ENCODE measurements at regions not wholly inside any gene's neighbourhood (a gene's known extent, or its start where the extent isn't known, plus 50 kb on each side); places are given as distances from the start of the nearest gene placed in this dataset.

GRCh38 chr14:86404425-86404824 lies 874.5 kb downstream of the FLRT2 start:
- WGBS, 2 donors: 73 to 74% methylated on average over 2 of the region's 2 CpGs
- Histone ChIP-seq H3K27ac (no peak overlapping the region), H3K36me3 (no peaks in the 10 kb centered on the region), H3K4me3 (replicated peaks in 1 of 3) (no peak overlapping the region), H3K27me3 (no peaks in the 10 kb centered on the region), H3K4me1 (no peaks in the 10 kb centered on the region), H3K9me3 (no peaks in the 10 kb centered on the region)
- TF ChIP-seq POLR2A (IDR thresholded peaks at IDR 0.05) (no peak), CTCF (IDR thresholded peaks at IDR 0.05) (no peak)
- intact Hi-C loops (cut with DNase I): no loop called here
- DNase-seq: no peak

GRCh38 chr14:86402545-86402944 lies 872.6 kb downstream of the FLRT2 start:
- 94% methylated on average over 1 of the region's 1 CpG for WGBS, 2 donors
- DNase-seq: no peak
- Histone ChIP-seq H3K27me3 (no peaks in the 10 kb centered on the region), H3K4me1 (no peaks in the 10 kb centered on the region), H3K9me3 (no peaks in the 10 kb centered on the region), H3K27ac (no peak overlapping the region), H3K36me3 (no peaks in the 10 kb centered on the region), H3K4me3 (replicated peaks in 1 of 3) (no peak overlapping the region)
- intact Hi-C loops (cut with DNase I): no loop called here
- TF ChIP-seq CTCF (IDR thresholded peaks at IDR 0.05) (no peak), POLR2A (IDR thresholded peaks at IDR 0.05) (no peak)

GRCh38 chr14:86391085-86391484 lies 861.1 kb downstream of the FLRT2 start:
- H3K27ac ChIP-seq: no peak overlapping the region
- no peaks in the 10 kb centered on the region for H3K9me3 ChIP-seq
- H3K4me3 ChIP-seq (replicated peaks in 1 of 3): no peak overlapping the region
- no peaks in the 10 kb centered on the region for H3K27me3 ChIP-seq
- WGBS, 2 donors: 98 to 100% methylated on average over 1 to 6 of the region's 6 CpGs
- H3K36me3 ChIP-seq: no peaks in the 10 kb centered on the region
- TF ChIP-seq CTCF (IDR thresholded peaks at IDR 0.05) (no peak), POLR2A (IDR thresholded peaks at IDR 0.05) (no peak)
- H3K4me1 ChIP-seq: no peaks in the 10 kb centered on the region
- intact Hi-C loops (cut with DNase I): no loop called here
- no peak for DNase-seq

GRCh38 chr14:86388216-86388615 lies 858.3 kb downstream of the FLRT2 start:
- Histone ChIP-seq H3K36me3 (no peaks in the 10 kb centered on the region), H3K4me1 (no peaks in the 10 kb centered on the region), H3K27me3 (no peaks in the 10 kb centered on the region), H3K4me3 (replicated peaks in 1 of 3) (no peak overlapping the region), H3K27ac (no peak overlapping the region), H3K9me3 (no peaks in the 10 kb centered on the region)
- intact Hi-C loops (cut with DNase I): no loop called here
- TF ChIP-seq POLR2A (IDR thresholded peaks at IDR 0.05) (no peak), CTCF (IDR thresholded peaks at IDR 0.05) (no peak)
- WGBS, 2 donors: 89 to 93% methylated on average over 3 of the region's 3 CpGs
- DNase-seq: no peak

GRCh38 chr14:86373886-86374285 lies 843.9 kb downstream of the FLRT2 start:
- no peaks in the 10 kb centered on the region for H3K4me1 ChIP-seq
- H3K9me3 ChIP-seq: no peaks in the 10 kb centered on the region
- intact Hi-C loops (cut with DNase I): no loop called here
- no peaks in the 10 kb centered on the region for H3K27me3 ChIP-seq
- no peaks in the 10 kb centered on the region for H3K36me3 ChIP-seq
- no peak overlapping the region for H3K27ac ChIP-seq
- 23 to 33% methylated on average over 1 of the region's 1 CpG for WGBS, 2 donors
- DNase-seq: no peak
- TF ChIP-seq POLR2A (IDR thresholded peaks at IDR 0.05) (no peak), CTCF (IDR thresholded peaks at IDR 0.05) (no peak)
- H3K4me3 ChIP-seq (replicated peaks in 1 of 3): no peak overlapping the region

Data from thyroid gland (tissue), 4 donors.